HG03457 (cell line): ENCODE measurements at regions not wholly inside any gene's neighbourhood (a gene's known extent, or its start where the extent isn't known, plus 50 kb on each side); places are given as distances from the start of the nearest gene placed in this dataset.

ENCODE experiments used
- ATAC-seq: cut with Tn5 transposase; IDR thresholded peaks from one replicate; pipeline ENCODE4 v1.9.1; 2021; ENCODE audit warnings: moderate number of reproducible peaks; ENCODE audit not compliant: unreplicated experiment

DNA sequence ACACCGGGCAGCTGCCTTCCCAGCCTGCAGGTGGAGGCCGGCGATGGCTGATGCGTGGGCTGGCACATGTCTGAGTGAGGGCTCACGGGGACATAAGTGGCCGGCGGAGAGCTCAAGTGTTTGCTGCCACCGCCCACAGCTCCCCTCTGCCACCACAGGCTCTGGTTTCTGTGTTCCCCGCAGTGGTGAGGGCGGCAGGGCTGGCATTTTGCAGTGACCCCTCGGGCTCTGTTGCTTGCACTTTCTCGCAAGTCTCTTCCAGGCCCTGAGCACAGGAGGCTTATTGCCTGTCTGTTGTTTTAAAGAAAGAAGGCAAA is 271.0 kb upstream of the RTL1 start:
- no peak for ATAC-seq

DNA sequence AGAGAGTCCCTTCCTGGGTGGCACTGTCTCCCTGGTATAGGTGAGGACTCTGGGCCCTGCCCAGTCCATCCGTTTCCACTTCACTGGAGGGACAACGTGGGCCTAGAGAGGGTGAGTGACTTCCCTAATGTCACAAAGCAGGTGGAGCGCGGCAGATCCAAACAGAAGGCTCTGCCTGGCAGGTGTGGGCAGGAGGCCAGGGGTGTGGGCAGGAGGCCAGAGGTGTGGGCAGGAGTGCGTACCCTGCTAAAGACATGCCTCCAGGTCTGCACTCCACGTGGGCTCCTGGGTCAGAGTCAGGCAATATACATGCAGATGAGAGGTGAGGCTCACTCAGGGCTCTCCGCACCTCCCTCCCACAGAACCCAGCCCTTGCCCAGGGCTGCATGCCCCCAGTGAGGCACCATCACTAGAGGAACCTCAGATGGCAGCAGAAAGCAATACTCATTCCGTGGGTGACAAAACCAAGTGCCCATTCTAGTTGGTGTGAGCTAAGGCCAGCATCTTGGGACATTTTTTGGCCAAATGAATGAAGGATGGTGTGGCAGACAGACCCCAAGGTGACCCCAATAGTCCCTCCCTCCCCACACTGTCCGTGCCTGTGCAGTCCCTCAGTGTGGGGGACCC is 271.6 kb upstream of the RTL1 start:
- ATAC-seq, result no peak

DNA sequence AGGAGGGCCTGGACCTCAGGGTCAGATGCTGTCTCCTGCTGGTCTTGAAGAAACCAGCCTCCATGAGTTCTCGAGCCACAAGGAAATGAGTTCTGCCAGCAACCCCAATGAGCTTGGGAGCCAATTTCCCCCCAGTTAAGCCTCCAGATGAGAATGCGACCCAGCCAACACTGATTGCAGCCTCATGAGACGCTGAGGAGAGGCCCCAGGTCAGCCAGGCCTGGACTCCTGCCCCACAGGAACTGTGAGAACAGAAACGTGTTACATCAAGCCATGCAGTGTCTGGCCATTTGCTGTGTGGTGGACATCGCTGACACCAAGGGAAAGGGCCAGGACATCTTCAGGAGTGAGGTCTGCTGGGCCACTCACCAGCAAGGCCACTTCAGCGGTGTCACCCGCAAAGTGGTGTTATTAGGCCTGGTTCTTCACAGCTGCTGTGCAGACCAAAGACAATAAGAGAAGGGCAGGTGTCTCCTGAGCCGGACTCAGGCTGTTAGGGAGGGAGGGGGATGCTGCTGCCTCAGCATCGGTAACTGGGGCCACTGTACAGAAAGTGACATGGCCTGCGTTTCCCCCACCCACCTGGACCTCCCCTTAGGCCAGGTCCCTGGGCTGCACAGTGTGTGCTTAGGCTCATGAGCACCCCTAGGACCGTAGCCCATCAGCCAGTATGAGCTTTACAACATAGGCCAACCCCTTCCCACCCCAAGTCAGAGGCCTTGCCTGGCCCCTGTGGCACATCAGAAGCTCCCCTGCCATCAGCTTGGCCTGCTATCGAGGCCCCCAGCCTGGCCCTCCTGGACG is 272.4 kb upstream of the RTL1 start:
- no peak for ATAC-seq

DNA sequence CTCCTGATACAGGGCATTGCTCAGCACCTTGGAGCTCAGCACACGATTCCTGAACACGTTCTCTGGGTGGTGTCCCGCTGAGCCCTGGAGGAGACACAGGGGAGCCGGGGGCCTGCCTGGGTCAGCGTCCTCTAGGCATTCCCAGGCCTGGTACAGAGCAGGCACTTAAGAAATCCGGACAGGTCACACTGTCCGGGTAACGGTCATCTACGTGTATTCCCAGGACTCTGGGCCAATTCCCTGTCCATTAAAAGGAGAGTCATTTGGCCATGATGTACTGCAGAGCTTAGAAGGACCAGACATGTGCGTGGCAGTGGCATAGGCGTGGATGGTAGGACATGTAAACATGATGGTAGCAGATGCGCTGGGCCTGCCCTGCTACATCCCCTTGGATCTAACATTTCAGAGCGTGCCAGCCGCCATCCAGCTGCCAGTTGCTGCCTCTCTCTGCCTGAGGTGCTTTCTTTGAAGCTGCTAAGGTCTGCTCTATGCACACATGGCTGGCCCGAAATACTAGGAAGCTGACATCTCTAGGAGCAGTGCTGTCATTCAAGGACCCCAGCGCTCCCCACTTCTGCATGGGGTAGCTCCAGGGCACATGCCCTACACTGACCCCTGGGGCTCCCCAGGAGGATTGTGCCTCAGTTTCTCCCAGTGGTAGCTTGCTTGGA is 273.1 kb upstream of the RTL1 start:
- ATAC-seq, result no peak

DNA sequence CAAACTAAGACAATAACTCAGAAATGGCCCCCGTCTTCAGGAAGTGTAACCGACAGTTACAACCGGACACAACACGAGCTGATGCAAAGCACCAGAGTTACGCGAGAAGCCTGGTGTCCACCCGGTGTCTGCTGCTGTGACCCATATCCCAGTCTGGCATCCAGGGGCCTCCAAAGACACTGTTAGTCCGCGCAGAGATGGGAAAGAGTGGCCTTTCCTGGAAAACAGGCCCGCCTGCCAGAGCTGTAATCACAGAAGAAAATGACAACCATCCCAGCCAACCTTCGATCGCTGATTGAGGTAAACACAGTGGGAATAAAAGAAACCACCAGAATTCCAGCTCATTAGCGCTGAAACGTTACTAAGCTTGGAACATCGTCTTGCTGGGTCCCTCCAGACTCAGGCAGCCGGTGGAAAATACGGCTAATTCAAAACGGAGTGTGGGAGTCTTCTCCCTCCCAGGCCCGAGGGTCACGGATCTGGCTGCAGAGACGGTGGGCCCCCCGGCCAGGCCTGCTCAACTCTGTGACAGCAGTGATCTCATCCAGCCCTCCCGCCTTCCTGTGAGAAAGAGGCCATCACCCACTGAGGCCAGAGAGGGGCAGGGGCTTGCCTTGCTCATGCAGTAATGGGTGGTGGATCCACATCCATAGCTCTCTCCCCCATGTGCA is 273.9 kb upstream of the RTL1 start:
- no peak for ATAC-seq

DNA sequence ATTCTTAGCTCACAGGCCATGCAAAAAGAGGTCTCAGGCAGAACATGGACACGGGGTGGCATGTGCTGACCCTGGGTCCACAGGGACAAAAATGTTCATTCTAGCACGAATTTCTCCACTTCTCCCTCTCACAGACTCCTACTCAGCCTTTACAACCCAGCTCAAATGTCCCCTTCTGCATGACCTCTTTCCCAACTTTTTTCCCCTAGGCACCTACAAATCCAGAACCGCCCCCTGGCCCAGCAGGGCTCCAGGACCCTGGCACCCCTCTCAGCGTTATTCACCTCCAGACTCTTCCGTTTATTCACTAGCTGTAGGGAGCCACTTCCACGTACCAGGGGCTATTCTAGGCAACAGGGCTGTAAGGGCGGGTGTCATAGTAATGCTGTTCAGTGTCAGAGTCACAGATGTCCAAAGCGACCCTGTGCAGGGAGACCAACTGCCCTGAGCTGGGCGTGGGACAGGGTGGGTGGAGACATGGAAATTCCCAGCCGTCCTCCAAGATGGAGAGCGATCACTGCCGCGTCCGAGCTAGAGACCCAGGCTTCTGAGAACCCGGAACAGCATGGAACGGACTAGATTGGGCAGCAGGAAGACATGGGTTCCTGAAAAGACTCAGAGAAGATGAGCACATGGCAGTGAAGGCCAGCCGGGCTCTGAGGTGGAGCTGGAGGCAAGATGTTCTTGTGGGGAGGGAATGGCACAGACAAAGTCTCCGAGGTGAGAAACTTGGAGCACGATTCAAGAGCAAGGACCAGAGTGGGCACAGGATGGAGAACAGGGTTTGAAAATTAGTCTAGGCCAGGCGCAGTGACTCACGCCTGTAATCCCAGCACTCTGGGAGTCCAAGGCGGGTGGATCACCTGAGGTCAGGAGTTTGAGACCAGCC is 274.9 kb upstream of the RTL1 start:
- no peak for ATAC-seq

DNA sequence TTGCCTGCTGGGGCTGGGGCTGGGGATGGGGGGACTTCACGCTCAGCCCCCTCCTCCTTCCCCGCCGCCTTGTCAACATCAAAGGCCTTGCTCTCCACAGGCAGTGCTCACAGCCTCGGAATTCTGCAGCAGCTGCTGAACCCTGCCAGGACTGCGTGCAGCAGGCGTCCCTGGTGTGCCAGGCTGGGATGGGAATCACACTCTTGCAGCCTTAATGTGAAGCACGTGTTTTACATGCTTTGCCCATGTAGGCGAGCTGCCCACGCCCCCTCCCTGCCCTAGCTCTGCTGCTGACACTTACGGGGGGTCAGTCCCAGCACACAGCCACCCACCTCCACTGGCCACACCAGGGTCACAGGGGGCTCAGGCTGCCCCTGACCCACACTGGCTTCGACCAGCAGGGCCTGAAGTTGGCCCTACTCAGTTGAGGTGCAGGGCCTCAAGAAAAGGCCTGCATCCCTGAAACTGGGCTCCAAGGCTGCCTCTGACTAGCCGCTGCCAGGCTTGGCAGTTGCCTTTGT is 276.2 kb upstream of the RTL1 start:
- ATAC-seq, result no peak

DNA sequence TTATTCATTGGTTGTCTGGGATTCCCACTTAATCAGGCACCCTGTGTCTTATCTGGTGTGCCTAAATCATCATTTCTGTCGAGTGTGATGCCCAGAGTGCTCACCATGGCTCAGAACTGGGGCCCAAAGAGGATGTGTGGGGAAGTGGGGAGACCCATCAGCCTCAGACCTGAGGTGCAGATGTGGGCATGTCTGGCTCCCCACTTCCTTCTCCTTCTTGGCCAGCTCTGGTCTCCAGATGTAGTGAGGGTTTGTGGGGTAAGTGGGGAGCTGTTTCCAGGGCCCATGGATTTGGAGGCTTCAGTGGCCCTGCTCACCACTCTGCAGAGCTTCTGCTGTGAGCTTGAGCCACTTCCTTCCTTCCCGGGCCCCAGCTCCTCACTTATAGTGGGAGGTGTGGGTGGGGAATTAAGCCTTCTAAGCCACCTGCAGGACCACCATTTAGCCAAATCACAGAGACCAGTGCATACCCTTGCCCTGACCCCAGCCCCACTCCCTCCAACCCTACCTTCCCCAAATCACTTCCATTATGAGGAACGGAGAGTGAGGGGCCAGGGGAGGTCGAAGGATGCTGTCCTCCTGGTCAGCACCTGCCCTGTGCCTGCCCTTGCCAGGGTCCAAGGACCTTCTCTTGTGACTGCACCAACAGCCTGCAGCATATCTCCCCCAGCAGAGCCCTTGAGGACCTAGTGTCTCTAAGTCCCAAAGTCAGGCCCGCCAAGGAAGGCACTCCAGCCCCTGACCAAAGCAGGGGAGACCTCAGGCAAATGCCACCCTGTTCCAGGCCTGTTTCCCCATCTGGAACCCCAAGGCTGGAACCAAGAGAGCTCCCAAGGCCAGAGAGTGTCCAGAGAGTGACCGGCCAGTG is 278.2 kb upstream of the RTL1 start:
- no peak for ATAC-seq

DNA sequence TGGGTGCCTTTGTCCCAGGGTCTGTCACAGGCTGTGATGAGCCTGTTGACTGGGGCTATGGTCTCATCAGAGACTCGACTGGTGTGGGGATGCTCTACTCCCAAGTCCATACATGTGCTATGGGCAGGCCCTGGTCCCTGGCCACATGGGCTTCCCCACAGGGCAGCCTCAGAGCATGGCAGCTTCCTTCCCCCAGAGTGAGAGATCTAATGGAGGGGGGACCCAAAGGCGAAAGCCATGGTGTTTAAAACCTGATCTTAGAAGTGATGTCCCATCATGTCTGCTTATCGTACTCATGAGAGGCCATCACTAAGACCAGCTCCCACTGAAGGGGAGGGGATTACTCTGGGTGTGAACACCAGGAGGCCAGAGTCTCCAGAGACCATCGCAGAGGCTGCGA is 279.0 kb upstream of the RTL1 start:
- no peak for ATAC-seq

DNA sequence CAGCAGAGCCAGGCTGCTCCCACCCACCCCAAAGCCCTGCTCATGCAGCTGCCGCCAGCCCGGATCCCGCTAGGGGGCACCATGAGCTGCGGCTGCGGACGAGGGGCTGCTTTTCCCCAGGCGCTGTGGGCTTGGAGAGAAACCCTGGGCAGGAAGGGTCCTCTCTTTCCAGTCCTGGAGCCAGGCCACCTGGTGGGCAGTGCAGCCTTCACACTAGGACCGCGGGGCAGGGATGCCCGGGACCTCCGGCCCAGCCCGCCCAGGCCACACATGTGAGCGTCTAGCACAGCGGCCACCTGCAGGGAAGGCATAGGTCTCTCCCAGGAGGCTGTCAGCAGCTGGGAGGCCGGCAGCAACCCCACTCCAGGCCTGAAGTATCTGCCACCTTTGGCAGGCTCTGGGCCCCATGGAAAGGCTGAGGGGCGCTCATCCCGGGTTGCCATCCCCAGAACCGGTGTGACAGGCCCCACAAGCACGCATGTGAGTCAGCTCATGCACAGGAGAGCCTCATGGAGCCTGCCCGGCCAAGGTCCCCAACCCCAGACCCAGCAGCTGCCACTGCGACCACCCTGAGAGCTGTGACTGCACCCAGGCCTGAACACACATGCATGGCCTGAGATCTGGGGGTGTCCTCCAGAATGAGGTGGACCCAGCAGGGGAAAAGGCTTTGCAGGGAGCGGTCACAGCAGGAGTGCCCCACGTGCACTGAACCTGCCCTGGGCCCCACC is 280.0 kb upstream of the RTL1 start:
- no peak for ATAC-seq

DNA sequence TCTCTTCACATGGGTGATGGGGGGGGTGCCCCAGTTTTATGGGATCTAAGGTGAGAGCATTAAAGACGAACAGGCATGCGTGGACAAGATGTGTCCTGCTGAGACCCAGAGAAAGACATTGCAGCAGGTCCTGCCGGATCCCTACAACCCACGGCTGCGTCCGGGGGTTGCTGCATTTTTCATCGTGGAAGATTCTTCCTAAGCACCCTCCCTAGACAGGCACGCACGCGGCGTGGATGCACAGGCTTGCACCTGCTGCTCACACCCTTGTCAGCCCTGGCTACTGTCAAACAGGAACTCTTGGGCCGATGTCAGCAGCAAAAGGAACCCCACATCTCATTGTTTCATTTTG is 280.6 kb upstream of the RTL1 start:
- ATAC-seq, result no peak

DNA sequence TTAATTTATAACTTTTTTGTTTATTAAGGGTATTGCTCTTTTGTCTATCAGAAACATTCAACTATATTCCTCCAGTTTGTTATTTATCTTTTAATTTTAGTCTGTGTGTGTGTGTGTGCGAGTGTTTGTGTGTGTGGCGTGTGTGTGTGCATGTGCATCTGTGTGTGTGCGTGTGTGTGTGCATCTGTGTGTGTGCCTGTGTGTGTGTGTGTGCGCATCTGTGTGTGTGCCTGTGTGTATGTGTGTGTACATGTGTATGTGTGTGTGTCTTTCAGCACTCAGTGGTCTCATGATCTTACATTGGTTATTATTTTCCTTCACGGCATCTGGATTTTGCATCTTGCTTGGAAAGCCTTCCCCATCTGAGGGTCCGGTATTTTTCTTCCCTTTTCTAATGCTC is 281.1 kb upstream of the RTL1 start:
- ATAC-seq, result no peak

DNA sequence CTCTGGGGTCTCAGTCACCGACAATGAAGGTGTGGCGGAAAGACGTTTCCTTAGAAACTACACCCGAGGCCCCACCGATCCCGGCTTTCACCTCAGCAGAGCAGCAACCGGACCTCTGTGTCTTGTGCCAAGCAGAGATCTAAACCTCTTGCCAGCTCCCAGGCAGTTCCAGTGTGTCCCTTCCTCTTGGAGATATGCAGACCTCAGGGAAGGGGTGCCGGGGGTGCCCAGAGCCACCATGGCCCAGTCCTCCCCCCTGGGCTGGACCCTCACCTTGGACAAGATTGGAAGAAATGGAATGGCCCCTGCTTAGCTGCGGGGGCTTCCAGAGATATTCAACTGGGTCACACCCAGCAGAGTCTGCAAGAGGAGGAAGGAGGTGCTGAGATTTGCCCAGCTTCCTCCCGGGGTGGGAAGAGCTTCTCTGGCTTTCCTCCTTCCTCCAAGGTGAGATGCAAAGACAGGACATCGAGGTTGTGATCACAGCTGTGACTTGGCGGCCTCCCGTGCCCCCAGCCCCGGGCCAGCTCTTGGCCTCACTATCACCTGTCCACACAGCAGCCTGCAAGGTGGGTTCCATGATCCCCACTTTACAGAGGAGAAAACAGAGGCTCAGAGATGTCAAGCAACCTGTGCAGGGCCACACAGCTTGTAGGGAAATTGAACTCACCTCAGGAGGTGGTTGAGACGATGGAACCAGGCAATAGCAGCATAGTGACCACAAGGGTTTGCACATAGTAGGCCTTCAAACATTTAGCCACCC is 281.7 kb upstream of the RTL1 start:
- no peak for ATAC-seq

DNA sequence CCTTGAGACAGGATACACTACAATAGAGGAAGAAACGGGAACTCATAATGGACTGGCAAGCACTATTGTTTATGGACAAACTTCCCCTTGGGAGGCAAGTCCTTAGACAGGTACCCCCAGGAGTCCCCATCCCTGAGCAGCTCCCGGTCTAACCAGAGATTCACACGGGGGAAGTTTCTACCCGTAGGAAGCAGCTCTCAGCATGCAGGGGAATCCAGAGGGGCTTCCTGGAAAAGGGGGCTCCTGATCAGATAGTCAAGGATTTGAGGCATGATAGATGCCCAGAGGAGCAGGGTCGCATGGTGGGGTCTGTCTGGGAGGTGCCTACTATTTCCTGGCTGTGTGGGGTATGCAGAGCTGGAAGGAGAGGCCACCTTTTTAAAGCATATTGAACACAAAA is 282.4 kb upstream of the RTL1 start:
- no peak for ATAC-seq

DNA sequence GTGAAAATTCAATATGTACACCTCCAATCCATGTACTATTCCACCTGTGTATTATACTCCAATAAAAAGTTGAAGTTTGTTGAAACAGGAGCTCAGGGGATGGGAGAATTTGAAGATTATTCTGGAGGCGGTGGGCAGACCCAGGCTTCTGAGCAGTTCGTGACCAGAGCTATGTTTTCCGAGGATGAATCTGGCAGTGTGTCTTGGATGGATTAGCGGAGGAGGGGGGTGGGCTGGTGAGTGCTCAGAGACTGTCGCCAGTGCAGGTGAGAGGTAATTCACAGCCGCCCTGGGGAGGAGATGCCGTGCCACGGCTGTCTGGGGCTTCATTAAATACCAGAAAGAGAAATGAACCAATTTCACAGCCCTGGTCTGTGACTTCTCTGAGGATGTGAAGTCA is 283.0 kb upstream of the RTL1 start:
- no peak for ATAC-seq

DNA sequence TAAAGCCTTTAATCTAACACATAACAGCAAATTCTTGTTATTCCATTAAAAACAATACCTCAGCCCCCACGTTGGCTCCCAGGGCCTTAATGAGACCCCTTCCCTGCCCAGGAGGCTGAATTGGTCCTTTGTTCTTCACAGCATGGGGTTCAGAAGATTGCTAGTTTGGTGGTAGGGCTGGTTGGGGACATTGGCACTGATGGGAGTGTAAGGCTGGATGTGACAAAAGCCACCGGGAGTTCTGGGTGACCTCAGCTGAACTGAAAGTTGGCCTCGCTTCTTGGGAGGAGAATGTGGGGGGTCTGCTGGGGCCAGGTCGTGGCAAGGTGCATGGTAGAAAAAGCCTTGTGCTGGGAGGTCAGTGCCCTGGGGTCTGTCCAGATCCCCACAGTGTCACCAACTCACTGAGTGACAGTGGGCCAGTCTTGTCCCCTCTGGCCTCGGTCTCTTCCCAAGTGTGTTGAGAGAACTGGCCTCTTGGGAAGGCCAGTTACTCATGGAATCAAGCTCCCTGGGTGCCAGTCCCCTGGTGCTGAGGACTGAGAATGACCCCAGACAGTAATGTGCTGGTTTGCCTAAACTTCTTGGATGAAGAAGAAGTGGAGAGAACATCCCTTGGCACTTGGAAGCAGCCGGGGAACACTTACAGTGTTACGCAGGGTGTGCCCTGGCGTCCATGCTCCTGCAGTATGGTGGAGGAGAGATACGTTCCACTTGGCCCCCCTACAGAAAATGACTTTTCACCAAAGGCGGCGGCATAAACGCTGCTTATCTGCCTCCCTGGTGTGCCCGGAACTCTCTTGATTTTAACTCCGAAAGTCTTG is 283.7 kb upstream of the RTL1 start:
- ATAC-seq, result no peak

DNA sequence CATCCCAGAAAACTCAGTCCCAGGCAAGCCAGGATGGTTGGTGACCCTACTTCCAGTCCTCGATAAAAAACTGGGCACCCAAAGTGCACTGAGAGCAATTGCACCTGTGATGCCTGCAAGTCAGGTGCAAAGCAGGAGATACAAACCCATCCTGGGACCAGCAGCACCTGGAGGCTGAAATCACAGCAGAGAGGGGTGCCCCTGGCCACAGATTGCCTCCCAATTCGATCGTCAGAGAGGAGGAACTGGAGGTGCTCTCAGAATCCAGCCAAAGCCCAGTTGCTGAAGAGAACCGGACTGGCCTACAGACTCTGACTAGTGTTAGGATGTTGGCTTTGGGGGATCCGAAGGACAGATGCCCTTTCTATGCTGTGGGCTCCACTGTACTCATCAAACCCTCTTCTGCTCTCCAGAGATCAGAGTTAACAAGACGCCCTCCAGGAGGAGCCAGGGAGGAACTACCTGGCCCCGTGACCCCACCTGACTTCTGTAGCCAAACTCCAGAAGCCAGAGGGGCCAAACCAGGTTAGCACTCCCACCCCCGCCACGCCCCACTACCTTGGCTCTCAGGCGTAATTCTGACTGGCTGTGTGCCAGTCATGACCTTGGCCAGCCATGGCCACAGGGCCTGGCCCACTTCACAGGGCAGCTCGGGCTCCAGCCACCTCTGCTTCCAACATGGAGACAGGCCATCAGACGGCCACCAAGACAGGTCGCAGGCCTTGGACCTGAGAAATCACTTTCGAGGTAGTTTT is 284.5 kb upstream of the RTL1 start:
- ATAC-seq, result no peak
